A204.1 (cell line): ENCODE measurements at regions not wholly inside any gene's neighbourhood (a gene's known extent, or its start where the extent isn't known, plus 50 kb on each side); places are given as distances from the start of the nearest gene placed in this dataset.

ENCODE experiments used
- FAIRE-seq: peaks from 2 replicates; lab custom pipeline; 2012; peaks lifted over from hg19 to GRCh38; lab: Jason Lieb, UNC

- no peak for FAIRE-seq
Observed at GRCh38 chr2:15092691-15093090, 460.2 kb downstream of the LRATD1 start.

- no peak for FAIRE-seq
Observed at GRCh38 chr2:15094161-15094560, 461.6 kb downstream of the LRATD1 start.

- no peak for FAIRE-seq
Observed at GRCh38 chr2:15096873-15097272, 464.3 kb downstream of the NBAS start.

- no peak for FAIRE-seq
Observed at GRCh38 chr2:15107137-15107536, 454.0 kb downstream of the NBAS start.

GRCh38 chr2:15111718-15112117, 449.4 kb downstream of the NBAS start:
- FAIRE-seq, result peak; percentile 87

- peak; percentile 25 for FAIRE-seq
Observed at GRCh38 chr2:15112216-15112615, 448.9 kb downstream of the NBAS start.

- no peak for FAIRE-seq
Observed at GRCh38 chr2:15115776-15116175, 445.4 kb downstream of the NBAS start.

GRCh38 chr2:15116830-15117229, 444.3 kb downstream of the NBAS start:
- no peak for FAIRE-seq
